GM13976 (cell line): ENCODE measurements at regions not wholly inside any gene's neighbourhood (a gene's known extent, or its start where the extent isn't known, plus 50 kb on each side); places are given as distances from the start of the nearest gene placed in this dataset.

ENCODE experiments used
- DNase-seq: peaks from one replicate; pipeline ENCODE4 v3.0.0; 2012; ENCODE audit warnings: low spot score
- CTCF ChIP-seq: IDR thresholded peaks from 2 replicates; pipeline ENCODE4 v1.5.1; 2012; ENCODE audit warnings: borderline replicate concordance, mild to moderate bottlenecking; ENCODE audit not compliant: insufficient read depth; ENCODE audit errors: extremely low read depth, missing control alignments, control extremely low read depth
- in situ Hi-C: fragments of 300-500 bp; cut with MboI; formaldehyde crosslinking; loops from one replicate; pipeline ENCODE4 v1.12.0; 2022; ENCODE audit warnings: low sequenced_read_pairs, mixed read lengths, inconsistent platforms; ENCODE audit not compliant: unreplicated experiment

- TF ChIP-seq CTCF = no peak
- in situ Hi-C loops = no loop called here
- no peak for DNase-seq
Observed at GRCh38 chr6:71599359-71599758, 287.0 kb upstream of the RIMS1 start.

DNA sequence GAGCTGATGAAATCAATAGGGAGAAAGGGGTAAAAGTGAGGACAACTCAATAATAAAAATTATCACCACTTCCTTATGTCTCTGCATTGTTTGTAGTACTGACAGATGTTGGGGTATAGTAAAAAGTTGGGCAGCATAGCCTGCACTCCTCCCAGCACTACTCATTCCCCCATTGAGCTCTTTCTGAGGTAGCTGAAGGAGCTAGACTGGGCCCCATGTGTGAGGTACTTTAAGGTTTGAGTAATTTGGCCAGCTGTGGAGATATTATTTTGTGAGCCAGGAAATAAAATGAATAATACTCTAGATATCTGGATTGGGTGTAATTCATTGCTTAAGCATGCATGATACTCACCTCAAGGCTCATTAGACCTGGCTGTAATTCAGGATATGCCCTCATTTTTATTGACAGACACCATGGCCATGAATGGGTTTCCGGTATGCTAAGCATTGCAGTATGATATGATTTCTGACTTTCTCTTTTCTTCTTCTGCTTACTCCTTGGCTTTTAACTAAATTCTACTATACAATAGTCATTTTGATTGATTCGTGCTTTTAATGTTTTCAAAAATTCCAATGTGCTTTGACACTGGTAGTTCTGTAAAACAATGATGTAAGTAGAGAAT, 283.9 kb upstream of the RIMS1 start:
- no peak for DNase-seq
- no peak for TF ChIP-seq CTCF
- in situ Hi-C loops = loop anchor here (25.0 kb wide), 1 partner anchor 485 kb away; no protein-coding TSS in a partner anchor

DNA sequence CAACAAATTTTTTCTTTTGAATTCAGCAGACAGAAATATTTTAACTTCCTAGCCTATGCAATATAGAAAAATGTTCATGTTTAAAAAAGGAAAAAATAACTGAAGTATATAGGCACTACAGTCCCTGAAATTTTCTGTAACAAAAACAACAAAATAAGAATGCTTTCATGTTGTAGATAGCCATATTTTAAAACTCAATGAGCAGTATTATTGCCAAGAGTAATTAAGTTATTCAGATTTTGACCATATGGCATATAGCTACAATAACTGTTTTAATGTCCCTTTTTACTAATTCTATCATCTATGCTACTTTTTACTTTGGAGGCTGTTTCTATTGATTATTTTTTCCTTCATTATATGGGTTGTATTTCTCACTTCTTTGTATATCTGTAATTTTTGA, 283.3 kb upstream of the RIMS1 start:
- in situ Hi-C loops = loop anchor here (25.0 kb wide), 1 partner anchor 484 kb away; no protein-coding TSS in a partner anchor
- no peak for TF ChIP-seq CTCF
- no peak for DNase-seq

GRCh38 chr6:71608646-71609045, 277.7 kb upstream of the RIMS1 start:
- in situ Hi-C loops = loop anchor here (25.0 kb wide), 1 partner anchor 479 kb away; no protein-coding TSS in a partner anchor
- TF ChIP-seq CTCF = no peak
- no peak for DNase-seq

GRCh38 chr6:71619836-71620235, 266.5 kb upstream of the RIMS1 start:
- DNase-seq = no peak
- no peak for TF ChIP-seq CTCF
- in situ Hi-C loops = loop anchor here (25.0 kb wide), 1 partner anchor 467 kb away; no protein-coding TSS in a partner anchor

GRCh38 chr6:71621918-71622519, 264.3 kb upstream of the RIMS1 start:
- in situ Hi-C loops = loop anchor here (25.0 kb wide), 1 partner anchor 465 kb away; no protein-coding TSS in a partner anchor

More at GRCh38 chr6:71621918-71622519, 264.3 kb upstream of the RIMS1 start:
- TF ChIP-seq CTCF = no peak
- DNase-seq = no peak
